Common myeloid progenitor, CD34-positive (primary cell): ENCODE measurements at regions not wholly inside any gene's neighbourhood (a gene's known extent, or its start where the extent isn't known, plus 50 kb on each side); places are given as distances from the start of the nearest gene placed in this dataset.

Source experiments
- CTCF ChIA-PET: fragments of 350-600 bp; sonication (Branson Sonifier 250); formaldehyde crosslinking; loops from one replicate; lab custom pipeline; 2021; ENCODE audit warnings: antibody characterized with exemption; lab: Charles Lee
- POLR2A ChIA-PET: fragments of 350-600 bp; sonication (Branson Sonifier 250); formaldehyde crosslinking; loops from one replicate; lab custom pipeline; 2021; ENCODE audit warnings: antibody characterized with exemption; lab: Charles Lee
- DNase-seq, 3 donors: peaks; one replicate each; pipeline versions ENCODE4 v3.0.0 to v3.0.0-alpha.2; 2013
- H3K27ac ChIP-seq, 2 experiments: 1 replicate in 1 of 2; 2 replicates in 1 of 2; pipeline ENCODE4 v1.7.0; 2013; ENCODE audit warnings: inconsistent platforms in 2 of 2, low read length in 2 of 2, mild to moderate bottlenecking in 2 of 2, low read depth in 1 of 2, moderate library complexity in 1 of 2; ENCODE audit not compliant: severe bottlenecking in 2 of 2, insufficient read depth in 1 of 2, poor library complexity in 1 of 2
- H3K27me3 ChIP-seq, 5 experiments: replicated peaks in 2 of 5; 1 replicate in 3 of 5; 2 replicates in 2 of 5; pipeline versions ENCODE4 v1.6.1 to v1.7.0; 2013; ENCODE audit warnings: low read length in 4 of 5, mild to moderate bottlenecking in 2 of 5, moderate library complexity in 2 of 5, inconsistent platforms in 1 of 5; ENCODE audit not compliant: insufficient read depth in 5 of 5, control insufficient read depth in 4 of 5
- H3K36me3 ChIP-seq, 4 experiments: 1 replicate in 2 of 4; 2 replicates in 2 of 4; pipeline versions ENCODE4 v1.6.1 to v1.7.0; 2013; ENCODE audit warnings: low read length in 3 of 4, control low read depth in 1 of 4, mild to moderate bottlenecking in 1 of 4; ENCODE audit not compliant: control insufficient read depth in 4 of 4, insufficient read depth in 4 of 4
- H3K4me1 ChIP-seq, 4 experiments: 1 replicate in 3 of 4; 2 replicates in 1 of 4; pipeline versions ENCODE4 v1.6.1 to v1.7.1; 2013; ENCODE audit warnings: low read length in 3 of 4, mild to moderate bottlenecking in 3 of 4, control low read depth in 1 of 4, inconsistent platforms in 1 of 4, moderate library complexity in 1 of 4; ENCODE audit not compliant: control insufficient read depth in 4 of 4, insufficient read depth in 4 of 4; ENCODE audit errors: control extremely low read depth in 1 of 4
- H3K4me3 ChIP-seq, 7 experiments: 1 replicate in 4 of 7; 2 replicates in 3 of 7; pipeline versions ENCODE4 v1.5.1 to v1.7.0; 2013; ENCODE audit warnings: mild to moderate bottlenecking in 7 of 7, low read length in 6 of 7, moderate library complexity in 6 of 7, inconsistent platforms in 2 of 7, low read depth in 2 of 7, control low read depth in 1 of 7; ENCODE audit not compliant: insufficient read depth in 4 of 7, control insufficient read depth in 1 of 7; ENCODE audit errors: extremely low read depth in 1 of 7
- H3K9me3 ChIP-seq, 5 experiments: 1 replicate in 4 of 5; 2 replicates in 1 of 5; pipeline versions ENCODE4 v1.6.1 to v1.7.1; 2013; ENCODE audit warnings: low read length in 4 of 5, mild to moderate bottlenecking in 2 of 5, inconsistent platforms in 1 of 5, low read depth in 1 of 5, moderate library complexity in 1 of 5; ENCODE audit not compliant: control insufficient read depth in 4 of 5, insufficient read depth in 2 of 5; ENCODE audit errors: control extremely low read depth in 1 of 5
- WGBS: methylation state at CpG from one replicate; pipeline ENCODE4 v1.1.5; 2013; ENCODE audit not compliant: insufficient coverage; 5-methylcytosine and 5-hydroxymethylcytosine counted together

GRCh38 chr2:221624475-221624874 lies 52.4 kb upstream of the EPHA4 start:
- no peaks in the 10 kb centered on the region for H3K9me3 ChIP-seq

More at GRCh38 chr2:221624475-221624874, 52.4 kb upstream of the EPHA4 start:
- H3K36me3 ChIP-seq: no peaks in the 10 kb centered on the region
- H3K27ac ChIP-seq: no peak overlapping the region
- ChIA-PET CTCF (no interaction called here), POLR2A (no interaction called here)
- no peaks in the 10 kb centered on the region for H3K27me3 ChIP-seq
- H3K4me3 ChIP-seq: no peak overlapping the region
- DNase-seq: no peak
- WGBS: 82% methylated on average over 1 of the region's 1 CpG
- no peaks in the 10 kb centered on the region for H3K4me1 ChIP-seq
